ENCODE measurements at regions not wholly inside any gene's neighbourhood (a gene's known extent, or its start where the extent isn't known, plus 50 kb on each side); places are given as distances from the start of the nearest gene placed in this dataset.
A peak's percentile ranks its signal among the peaks of the same experiment; 100 is the strongest.

DNA sequence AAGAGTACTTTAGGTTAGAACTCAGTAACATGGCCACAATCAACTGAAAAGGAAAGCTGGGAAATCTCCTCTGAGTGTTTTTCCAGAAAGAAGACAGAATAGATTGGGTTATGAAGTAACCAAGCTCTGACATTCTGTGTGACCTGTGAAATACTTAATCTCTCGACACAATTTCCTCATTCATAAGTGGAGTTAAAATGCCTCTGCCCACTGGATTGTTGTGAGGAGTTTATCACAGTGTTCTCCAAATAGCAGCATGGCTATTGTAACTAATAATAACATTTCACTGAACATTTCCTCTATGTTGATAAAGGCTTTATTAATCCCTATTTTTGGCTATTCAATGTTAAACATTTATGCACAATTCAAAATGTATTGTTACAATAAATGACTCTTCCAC, 311.0 kb downstream of the GABRB2 start:
- DNase-seq (ENCODE audit: low read depth): no peak

DNA sequence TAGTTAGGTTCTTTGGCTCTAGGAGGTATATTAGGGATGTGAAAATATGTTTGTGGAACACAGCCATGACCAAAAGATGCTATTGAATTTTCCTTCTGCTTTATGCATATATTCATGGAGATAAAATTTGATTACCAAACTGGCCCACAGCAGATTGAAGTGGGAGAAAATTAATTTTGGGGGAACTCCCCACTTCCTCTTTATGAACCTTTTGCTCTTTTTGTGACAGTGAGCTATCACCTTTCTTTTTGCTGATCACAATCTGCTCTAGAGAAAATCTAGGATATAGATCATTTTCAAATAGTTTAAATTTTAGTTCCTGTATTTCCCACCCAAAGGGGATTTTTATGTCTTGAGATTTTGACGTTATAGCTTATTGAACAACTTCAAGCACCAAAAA, 313.0 kb downstream of the GABRB2 start:
- no peak for DNase-seq (ENCODE audit: low read depth)

DNA sequence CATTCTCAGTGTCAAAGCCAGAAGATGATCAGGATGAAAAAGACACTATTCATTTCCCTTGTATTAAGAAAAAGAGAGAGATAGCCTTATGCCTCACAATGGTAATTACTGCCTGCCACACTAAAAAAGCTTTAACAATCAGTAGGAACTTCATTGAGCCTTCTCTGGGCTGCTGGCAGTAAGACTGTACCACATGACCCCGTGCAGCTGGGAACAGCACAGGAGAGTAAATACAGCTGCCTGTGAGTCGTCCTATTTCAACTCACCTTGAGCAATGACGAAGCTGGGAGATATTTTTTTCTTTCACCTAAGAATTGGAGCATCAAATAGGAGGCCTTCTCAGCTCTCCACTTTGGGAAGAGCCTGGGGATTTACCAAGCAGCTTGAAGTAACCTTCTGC, 316.3 kb downstream of the GABRB2 start:
- no peak for DNase-seq (ENCODE audit: low read depth)

DNA sequence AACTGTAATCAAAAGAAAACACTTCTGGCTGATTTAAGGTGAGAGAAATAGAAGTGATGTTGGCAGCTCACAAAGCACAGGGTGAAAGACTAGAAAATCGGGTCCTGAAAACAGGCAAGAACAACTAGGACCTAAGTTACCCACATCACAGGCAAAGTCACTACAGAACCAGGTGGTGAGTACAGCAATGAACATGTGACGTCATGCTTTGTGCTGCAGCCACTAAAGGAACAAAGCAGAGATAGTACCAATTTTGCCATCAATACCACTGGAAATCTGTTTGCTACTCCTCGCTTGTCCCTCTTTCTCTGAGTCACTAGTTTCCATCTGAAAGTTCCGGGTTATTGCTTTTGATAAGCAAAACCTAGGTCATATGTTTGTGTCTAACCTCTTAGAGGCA, 326.7 kb downstream of the GABRB2 start:
- DNase-seq (ENCODE audit: low read depth): no peak

DNA sequence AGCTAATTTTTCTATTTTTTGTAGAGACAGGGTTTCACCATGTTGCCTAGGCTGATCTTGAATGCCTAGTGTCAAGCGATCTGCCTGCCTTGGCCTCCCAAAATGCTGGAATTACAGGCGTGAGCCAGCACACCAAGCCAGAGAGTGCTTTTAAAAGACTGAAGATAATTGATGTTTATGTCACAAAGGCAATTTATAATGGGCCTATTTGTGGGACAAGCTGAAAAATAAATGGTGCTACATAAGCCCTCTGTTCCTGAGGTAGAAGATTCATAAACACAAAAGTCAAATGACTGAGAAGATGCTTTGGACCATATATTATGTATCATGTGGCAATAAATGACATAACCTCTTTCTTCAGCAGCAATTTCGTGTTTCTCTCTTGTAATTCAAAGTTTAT, 329.6 kb downstream of the GABRB2 start:
- DNase-seq (ENCODE audit: low read depth): no peak

GRCh38 chr5:161212123-161212712, 334.3 kb downstream of the GABRB2 start:
- no peak for DNase-seq (ENCODE audit: low read depth)

GRCh38 chr5:161201558-161201957, 345.0 kb downstream of the GABRB2 start:
- DNase-seq (ENCODE audit: low read depth): no peak

DNA sequence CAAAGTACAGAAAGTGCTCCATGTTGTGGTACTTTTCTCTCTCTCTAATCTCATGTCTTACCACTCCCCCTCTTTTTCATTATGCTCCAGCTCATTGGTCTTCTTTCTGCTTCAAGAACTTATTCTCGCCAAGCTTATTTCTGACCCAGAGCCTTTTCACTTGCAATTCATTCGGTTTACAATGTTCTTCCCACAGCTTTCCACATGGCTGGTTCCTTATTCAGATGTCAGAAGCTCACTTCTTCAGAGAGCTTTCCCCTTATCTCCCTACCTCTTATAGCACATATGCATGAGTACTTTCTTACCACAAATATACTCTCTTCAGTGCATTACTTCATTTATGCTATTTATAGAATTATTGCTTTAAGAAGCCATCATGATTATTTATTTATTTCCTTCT, 338.8 kb upstream of the ATP10B start:
- no peak for DNase-seq (ENCODE audit: low read depth)

DNA sequence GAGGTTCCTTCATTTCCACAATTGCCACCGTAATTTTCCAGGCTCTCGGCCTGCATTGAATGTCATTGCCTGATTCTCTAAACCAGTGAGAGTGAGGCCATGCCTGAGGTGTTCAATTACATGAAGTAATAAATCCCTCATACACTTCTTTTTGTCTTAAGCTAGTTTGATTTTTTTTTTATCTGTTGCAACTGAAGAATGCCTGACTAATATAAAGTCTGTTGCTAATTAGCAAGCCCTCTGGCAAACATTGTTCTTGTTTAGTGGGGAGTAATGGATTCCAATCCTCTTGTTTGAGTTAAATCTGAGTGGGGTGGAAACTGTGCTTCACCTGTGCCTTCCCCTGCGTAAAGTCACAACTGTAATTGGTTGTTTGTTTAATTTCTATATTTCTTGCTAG, 338.1 kb upstream of the ATP10B start:
- no peak for DNase-seq (ENCODE audit: low read depth)

DNA sequence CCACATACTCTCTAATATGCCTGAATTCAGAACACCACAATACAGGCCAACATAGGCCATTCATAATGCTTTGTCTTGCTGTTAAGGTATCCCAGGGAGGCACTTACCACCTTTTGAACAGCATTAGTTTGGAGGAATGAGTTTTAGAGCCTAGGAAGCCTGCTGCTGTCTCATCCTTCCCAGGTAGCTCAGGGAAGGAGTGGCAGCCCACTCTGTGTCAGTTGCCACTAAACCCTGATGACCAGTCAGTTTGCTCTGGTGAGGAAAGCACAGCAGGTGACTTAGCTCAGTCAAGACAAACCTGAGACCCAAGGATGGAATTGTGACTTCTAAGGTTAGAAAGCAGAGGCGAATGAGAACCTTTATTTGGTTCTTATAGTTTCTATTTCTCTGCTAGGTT, 337.4 kb upstream of the ATP10B start:
- DNase-seq (ENCODE audit: low read depth): no peak

DNA sequence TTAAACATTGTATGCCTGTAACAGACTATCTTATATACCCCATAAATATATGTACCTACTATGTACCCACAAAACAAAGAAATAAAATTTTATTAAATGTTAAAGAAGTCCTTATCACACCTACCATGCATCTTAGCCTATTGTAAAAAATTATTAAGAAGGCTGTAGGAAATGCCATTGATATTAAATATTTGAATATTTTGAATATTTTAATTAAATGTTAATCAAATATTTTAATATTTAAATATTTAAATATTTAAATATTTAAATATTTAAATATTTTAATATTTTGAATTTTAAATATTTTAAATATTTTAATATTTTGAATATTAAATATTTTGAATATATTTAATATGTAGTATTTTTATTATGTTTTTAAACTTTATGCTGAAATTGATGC, 331.5 kb upstream of the ATP10B start:
- DNase-seq (ENCODE audit: low read depth): no peak

- DNase-seq (ENCODE audit: low read depth): no peak
Measured at GRCh38 chr5:161176221-161176620, 324.2 kb upstream of the ATP10B start.

DNA sequence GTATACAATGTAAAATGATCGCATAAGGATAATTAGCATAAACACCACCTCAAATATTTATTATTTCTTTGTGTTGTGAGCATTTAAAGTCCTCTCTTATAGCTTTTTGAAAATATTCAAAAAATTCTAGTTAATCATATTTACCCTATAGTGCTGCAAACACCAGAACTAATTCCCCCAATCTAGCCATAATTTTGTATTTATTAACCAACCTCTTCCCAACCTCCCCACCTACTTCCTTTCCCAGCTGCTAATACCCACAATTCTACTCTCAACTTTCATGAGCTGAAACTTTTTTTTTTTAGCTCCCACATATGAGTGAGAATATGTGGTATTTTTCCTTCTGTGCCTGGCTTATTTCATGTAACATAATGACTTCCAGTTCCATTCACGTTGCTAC, 317.8 kb upstream of the ATP10B start:
- no peak for DNase-seq (ENCODE audit: low read depth)

- peak; percentile 39 for DNase-seq (ENCODE audit: low read depth)
Measured at GRCh38 chr5:161167016-161167767, 315.2 kb upstream of the ATP10B start.

DNA sequence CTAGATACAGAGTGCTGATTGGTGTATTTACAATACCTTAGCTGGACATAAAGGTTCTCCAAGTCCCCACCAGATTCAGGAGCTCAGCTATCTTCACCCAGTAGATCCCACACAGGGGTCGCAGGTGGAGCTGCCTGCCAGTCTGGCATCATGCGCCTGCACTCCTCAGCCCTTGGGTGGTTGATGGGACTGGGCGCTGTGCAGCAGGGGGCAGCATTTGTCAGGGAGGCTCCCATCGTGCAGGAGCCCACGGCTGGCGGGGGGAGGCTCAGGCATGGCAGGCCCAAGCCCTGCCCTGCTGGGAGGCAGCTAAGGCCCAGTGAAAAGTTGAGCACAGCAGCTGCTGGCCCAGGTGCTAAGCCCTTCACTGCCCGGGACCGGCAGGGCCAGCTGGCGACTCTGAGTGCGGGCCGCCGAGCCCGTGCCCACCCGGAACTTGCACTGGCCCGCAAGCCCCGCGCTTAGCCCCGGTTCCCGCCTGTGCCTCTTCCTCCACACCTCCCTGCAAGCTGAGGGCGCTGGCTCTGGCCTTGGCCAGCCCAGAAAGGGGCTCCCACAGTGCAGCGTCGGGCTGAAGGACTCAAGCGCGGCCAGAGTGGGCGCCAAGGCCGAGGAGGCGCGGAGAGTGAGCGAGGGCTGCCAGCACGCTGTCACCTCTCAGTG, 314.1 kb upstream of the ATP10B start:
- DNase-seq (ENCODE audit: low read depth): no peak

DNA sequence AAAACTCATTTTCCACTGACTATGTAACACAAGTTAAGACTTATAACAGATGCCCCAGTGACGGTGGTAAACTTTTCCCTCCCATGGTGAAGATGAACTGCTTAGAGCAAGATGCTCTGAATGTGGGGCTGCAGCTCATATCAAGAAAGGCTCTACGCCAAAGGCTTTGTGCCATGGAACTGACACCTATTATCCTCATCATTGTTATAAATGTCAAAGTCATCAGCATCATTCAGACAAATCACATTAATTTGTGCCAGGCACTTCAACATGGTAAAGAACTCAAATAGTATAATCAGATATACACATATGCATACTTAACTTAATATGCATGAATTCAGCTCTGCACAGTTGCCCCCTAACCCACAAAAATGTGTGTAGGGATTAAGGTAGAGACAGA, 305.9 kb upstream of the ATP10B start:
- DNase-seq (ENCODE audit: low read depth): no peak

GRCh38 chr5:161155451-161155850, 303.4 kb upstream of the ATP10B start:
- no peak for DNase-seq (ENCODE audit: low read depth)

GRCh38 chr5:161152415-161152940, 300.5 kb upstream of the ATP10B start:
- no peak for DNase-seq (ENCODE audit: low read depth)

DNA sequence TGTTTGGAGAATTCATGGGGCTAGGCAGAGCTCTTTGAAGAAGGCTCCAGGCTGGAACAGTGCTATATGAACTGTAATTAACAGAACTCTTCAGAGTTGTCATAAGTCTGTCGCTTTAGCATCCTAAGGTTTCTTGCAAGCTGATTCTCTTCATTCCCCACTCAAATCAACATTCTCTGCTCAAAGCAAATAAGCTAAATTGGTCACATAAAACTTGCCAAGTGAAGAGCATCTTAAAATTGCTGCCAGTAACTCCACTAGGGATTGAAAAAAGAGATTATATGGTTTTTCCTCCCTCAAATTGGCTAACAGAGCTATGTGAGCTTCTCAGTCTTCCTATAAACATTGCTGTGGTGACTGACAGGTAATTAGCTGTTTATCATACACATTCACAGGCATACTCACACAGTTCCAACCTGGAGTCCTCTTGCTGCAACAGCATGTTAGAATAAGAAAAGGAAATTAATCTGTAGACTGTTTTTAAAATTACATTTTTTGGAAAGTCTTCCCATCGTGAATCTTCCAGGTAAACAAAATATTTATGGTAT, 298.5 kb upstream of the ATP10B start:
- no peak for DNase-seq (ENCODE audit: low read depth)

DNA sequence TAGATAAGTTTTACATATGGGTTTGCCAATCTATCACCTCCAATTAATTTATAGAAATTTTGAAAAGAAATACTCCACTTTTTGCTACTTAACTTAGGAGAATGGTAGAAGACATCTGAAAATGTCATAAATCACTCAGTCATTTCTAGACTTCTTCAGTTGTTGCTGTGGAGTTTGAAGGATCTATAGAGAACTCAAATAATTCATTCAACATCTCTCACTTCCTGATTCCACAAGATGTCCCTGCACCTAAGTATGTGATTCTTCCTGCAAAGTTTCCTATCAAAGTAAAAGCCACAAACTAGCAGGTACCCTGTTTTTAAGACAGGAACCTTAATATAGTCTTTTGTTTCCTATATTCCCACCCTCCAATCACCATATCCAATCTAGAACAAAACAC, 297.1 kb upstream of the ATP10B start:
- DNase-seq (ENCODE audit: low read depth): no peak

DNA sequence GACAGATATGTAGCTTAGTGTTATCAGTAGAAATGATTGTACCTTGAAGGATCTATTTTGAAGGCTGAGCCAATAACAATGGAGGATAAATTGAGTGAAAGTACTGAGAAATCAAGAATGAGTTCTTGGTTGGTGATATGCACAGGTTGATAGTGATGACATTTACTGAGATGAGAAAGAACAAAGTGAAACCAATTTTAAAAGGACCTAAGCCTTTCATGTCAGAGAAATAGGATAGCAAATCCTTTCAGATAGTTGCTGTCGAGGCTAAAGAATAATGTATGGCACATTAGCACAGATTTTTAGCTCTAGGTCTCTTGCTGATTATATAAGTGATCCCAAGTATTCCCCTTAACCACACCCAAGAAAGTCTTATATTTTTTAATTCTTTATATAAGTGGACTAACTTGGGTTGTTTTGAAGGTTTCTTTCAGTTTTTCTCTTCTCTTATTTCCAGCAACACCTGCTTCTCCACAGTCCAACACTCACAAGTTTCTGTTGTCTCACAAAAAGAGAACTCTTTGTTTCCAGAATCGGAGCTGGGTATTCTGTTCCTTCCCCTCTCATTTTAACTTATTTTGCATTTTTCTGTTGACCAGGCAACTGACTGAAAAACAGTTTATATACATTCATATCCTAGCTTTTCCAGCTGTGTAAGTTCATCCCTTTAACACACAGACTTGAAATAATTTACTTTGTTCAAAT, 286.9 kb upstream of the ATP10B start:
- DNase-seq (ENCODE audit: low read depth): no peak

- peak; percentile 26 for DNase-seq (ENCODE audit: low read depth)
Measured at GRCh38 chr5:161134956-161135355, 282.9 kb upstream of the ATP10B start.

Data from LHCN-M2 (cell line).